ENCODE measurements at regions not wholly inside any gene's neighbourhood (a gene's known extent, or its start where the extent isn't known, plus 50 kb on each side); places are given as distances from the start of the nearest gene placed in this dataset.

DNA sequence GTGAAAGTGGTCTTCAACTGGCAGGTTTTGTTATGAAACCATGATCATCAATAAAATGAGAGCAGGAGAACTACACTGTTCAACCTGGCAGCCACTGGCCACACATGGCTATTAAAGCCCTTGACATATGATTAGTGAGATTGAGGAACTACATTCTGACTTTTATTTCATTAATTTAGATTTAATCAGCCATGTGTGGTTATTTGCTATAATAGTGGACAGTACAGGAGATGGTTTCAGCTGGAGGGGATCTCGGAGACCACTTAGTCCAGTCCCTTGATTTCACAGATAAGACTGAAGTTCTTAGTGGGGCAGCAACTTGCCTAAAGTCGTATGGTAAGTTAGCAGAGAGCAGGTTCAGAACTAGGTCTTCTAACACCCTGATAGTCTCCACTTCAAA is 111.7 kb upstream of the BMPER start:
- TF ChIP-seq JUN (CRISPR knock-in tag; IDR thresholded peaks at IDR 0.05) (no peak), MAFK (conservative IDR thresholded peaks at IDR 0.05 in 1 of 2, IDR thresholded peaks at IDR 0.05 in 1 of 2; ENCODE audit: low read length in 2 of 2) (no peak), BRCA1 (CRISPR knock-in tag; IDR thresholded peaks at IDR 0.05) (no peak), JUNB (CRISPR knock-in tag; IDR thresholded peaks at IDR 0.05; ENCODE audit: borderline replicate concordance) (no peak)

Data from HepG2 (cell line).